ENCODE measurements at regions not wholly inside any gene's neighbourhood (a gene's known extent, or its start where the extent isn't known, plus 50 kb on each side); places are given as distances from the start of the nearest gene placed in this dataset.

GRCh38 chr2:176647325-176648165 lies 378.3 kb downstream of the MTX2 start:
- no peak for DNase-seq (ENCODE audit: low read depth)

- no peak for DNase-seq (ENCODE audit: low read depth)
Observed at GRCh38 chr2:176648700-176649297, 379.6 kb downstream of the MTX2 start.

- DNase-seq (ENCODE audit: low read depth): no peak
Observed at GRCh38 chr2:176650104-176650837, 381.0 kb downstream of the MTX2 start.

- no peak for DNase-seq (ENCODE audit: low read depth)
Observed at GRCh38 chr2:176650838-176651555, 381.8 kb downstream of the MTX2 start.

- DNase-seq (ENCODE audit: low read depth): peak; percentile 49
Observed at GRCh38 chr2:176652300-176653182, 383.3 kb downstream of the MTX2 start.

GRCh38 chr2:176653479-176654443 lies 384.5 kb downstream of the MTX2 start:
- DNase-seq (ENCODE audit: low read depth): peak; percentile 48

GRCh38 chr2:176656038-176656775 lies 387.0 kb downstream of the MTX2 start:
- DNase-seq (ENCODE audit: low read depth): no peak

GRCh38 chr2:176656776-176657140 lies 387.5 kb downstream of the MTX2 start:
- DNase-seq (ENCODE audit: low read depth): no peak

GRCh38 chr2:176657393-176657792 lies 388.2 kb downstream of the MTX2 start:
- DNase-seq (ENCODE audit: low read depth): no peak

- no peak for DNase-seq (ENCODE audit: low read depth)
Observed at GRCh38 chr2:176658708-176659107, 389.5 kb downstream of the MTX2 start.

- DNase-seq (ENCODE audit: low read depth): no peak
Observed at GRCh38 chr2:176662753-176663152, 393.5 kb downstream of the MTX2 start.

- DNase-seq (ENCODE audit: low read depth): no peak
Observed at GRCh38 chr2:176664478-176664877, 395.2 kb downstream of the MTX2 start.

GRCh38 chr2:176665086-176665485 lies 395.8 kb downstream of the MTX2 start:
- DNase-seq (ENCODE audit: low read depth): no peak

- DNase-seq (ENCODE audit: low read depth): no peak
Observed at GRCh38 chr2:176668912-176669311, 399.7 kb downstream of the MTX2 start.

GRCh38 chr2:176669398-176670174 lies 400.3 kb downstream of the MTX2 start:
- no peak for DNase-seq (ENCODE audit: low read depth)

- no peak for DNase-seq (ENCODE audit: low read depth)
Observed at GRCh38 chr2:176675271-176675949, 406.2 kb downstream of the MTX2 start.

- DNase-seq (ENCODE audit: low read depth): no peak
Observed at GRCh38 chr2:176677746-176678265, 408.6 kb downstream of the MTX2 start.

- no peak for DNase-seq (ENCODE audit: low read depth)
Observed at GRCh38 chr2:176678571-176678970, 409.3 kb downstream of the MTX2 start.

All from HS-5 (cell line).